ENCODE measurements at regions not wholly inside any gene's neighbourhood (a gene's known extent, or its start where the extent isn't known, plus 50 kb on each side); places are given as distances from the start of the nearest gene placed in this dataset.

- no peak for ATAC-seq
- TF ChIP-seq CREB5 (CRISPR knock-in tag; IDR thresholded peaks at IDR 0.05; ENCODE audit: low read depth) (no peak), PPARA (CRISPR knock-in tag; IDR thresholded peaks at IDR 0.05; ENCODE audit: borderline replicate concordance) (no peak), PATZ1 (CRISPR knock-in tag; IDR thresholded peaks at IDR 0.05; ENCODE audit: borderline replicate concordance) (no peak), ZC3H10 (CRISPR knock-in tag; IDR thresholded peaks at IDR 0.05) (no peak), ZFP3 (CRISPR knock-in tag; IDR thresholded peaks at IDR 0.05) (no peak), BACH2 (CRISPR knock-in tag; IDR thresholded peaks at IDR 0.05; ENCODE audit: borderline replicate concordance) (no peak), TCF4 (CRISPR knock-in tag; IDR thresholded peaks at IDR 0.05; ENCODE audit: borderline replicate concordance) (no peak), ARNTL (CRISPR knock-in tag; IDR thresholded peaks at IDR 0.05; ENCODE audit: borderline replicate concordance, low read depth) (no peak), CSDC2 (CRISPR knock-in tag; IDR thresholded peaks at IDR 0.05) (no peak), OSR1 (CRISPR knock-in tag; IDR thresholded peaks at IDR 0.05) (no peak), RARB (CRISPR knock-in tag; IDR thresholded peaks at IDR 0.05) (no peak), ZNF565 (CRISPR knock-in tag; conservative IDR thresholded peaks at IDR 0.05; ENCODE audit: low read depth) (no peak), POU6F1 (CRISPR knock-in tag; IDR thresholded peaks at IDR 0.05; ENCODE audit: borderline replicate concordance, low read depth) (no peak), ZFP30 (CRISPR knock-in tag; IDR thresholded peaks at IDR 0.05) (no peak), TOX (CRISPR knock-in tag; IDR thresholded peaks at IDR 0.05; ENCODE audit: borderline replicate concordance) (no peak), ISL1 (CRISPR knock-in tag; IDR thresholded peaks at IDR 0.05) (no peak), SNAI2 (CRISPR knock-in tag; IDR thresholded peaks at IDR 0.05) (no peak), ESRRG (CRISPR knock-in tag; IDR thresholded peaks at IDR 0.05) (no peak)
- TF ChIP-seq, protein P1, sequence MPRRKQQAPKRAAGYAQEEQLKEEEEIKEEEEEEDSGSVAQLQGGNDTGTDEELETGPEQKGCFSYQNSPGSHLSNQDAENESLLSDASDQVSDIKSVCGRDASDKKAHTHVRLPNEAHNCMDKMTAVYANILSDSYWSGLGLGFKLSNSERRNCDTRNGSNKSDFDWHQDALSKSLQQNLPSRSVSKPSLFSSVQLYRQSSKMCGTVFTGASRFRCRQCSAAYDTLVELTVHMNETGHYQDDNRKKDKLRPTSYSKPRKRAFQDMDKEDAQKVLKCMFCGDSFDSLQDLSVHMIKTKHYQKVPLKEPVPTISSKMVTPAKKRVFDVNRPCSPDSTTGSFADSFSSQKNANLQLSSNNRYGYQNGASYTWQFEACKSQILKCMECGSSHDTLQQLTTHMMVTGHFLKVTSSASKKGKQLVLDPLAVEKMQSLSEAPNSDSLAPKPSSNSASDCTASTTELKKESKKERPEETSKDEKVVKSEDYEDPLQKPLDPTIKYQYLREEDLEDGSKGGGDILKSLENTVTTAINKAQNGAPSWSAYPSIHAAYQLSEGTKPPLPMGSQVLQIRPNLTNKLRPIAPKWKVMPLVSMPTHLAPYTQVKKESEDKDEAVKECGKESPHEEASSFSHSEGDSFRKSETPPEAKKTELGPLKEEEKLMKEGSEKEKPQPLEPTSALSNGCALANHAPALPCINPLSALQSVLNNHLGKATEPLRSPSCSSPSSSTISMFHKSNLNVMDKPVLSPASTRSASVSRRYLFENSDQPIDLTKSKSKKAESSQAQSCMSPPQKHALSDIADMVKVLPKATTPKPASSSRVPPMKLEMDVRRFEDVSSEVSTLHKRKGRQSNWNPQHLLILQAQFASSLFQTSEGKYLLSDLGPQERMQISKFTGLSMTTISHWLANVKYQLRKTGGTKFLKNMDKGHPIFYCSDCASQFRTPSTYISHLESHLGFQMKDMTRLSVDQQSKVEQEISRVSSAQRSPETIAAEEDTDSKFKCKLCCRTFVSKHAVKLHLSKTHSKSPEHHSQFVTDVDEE (CRISPR knock-in tag; IDR thresholded peaks at IDR 0.05): no peak
- TF ChIP-seq, protein P2, sequence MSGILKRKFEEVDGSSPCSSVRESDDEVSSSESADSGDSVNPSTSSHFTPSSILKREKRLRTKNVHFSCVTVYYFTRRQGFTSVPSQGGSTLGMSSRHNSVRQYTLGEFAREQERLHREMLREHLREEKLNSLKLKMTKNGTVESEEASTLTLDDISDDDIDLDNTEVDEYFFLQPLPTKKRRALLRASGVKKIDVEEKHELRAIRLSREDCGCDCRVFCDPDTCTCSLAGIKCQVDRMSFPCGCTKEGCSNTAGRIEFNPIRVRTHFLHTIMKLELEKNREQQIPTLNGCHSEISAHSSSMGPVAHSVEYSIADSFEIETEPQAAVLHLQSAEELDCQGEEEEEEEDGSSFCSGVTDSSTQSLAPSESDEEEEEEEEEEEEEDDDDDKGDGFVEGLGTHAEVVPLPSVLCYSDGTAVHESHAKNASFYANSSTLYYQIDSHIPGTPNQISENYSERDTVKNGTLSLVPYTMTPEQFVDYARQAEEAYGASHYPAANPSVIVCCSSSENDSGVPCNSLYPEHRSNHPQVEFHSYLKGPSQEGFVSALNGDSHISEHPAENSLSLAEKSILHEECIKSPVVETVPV (CRISPR knock-in tag; IDR thresholded peaks at IDR 0.05): no peak
These were observed 50.8 kb upstream of the REG3A start for GRCh38 chr2:79210274-79210917.
